GM18951 (cell line): ENCODE measurements at regions not wholly inside any gene's neighbourhood (a gene's known extent, or its start where the extent isn't known, plus 50 kb on each side); places are given as distances from the start of the nearest gene placed in this dataset.
"Not testable (repeated sequence)": the region's sequence is repeated elsewhere in the genome, so short reads cannot be mapped to it uniquely, and the experiment has no call there.

Source experiments
- POLR2A ChIP-seq: IDR thresholded peaks from 4 replicates; pipeline ENCODE4 v1.6.1; 2011; ENCODE audit warnings: mild to moderate bottlenecking; ENCODE audit not compliant: insufficient read length, insufficient read depth; ENCODE audit errors: extremely low read depth
- in situ Hi-C: fragments of 300-500 bp; cut with MboI; formaldehyde crosslinking; loops from one replicate; pipeline ENCODE4 v1.12.0; 2022; ENCODE audit warnings: low sequenced_read_pairs, mixed read lengths, inconsistent platforms; ENCODE audit not compliant: unreplicated experiment

DNA sequence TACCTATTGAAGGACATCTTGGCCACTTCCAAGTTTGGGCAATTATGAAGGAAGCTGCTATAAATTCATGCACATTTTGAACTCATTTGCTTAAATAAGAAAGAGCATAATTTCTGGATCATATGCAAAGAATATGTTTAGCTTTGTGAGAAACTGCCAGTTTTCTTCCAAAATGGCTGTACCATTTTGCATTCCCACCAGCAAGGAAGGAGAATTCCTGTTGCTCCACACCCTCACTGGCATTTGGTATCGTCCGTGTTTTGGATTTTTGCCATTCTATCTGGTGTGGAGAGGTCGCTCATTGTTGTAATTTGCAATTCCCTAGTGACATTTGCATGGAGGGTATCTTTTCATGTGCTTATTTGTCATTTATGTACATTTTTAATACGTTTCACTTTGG lies 339.3 kb downstream of the DAD1 start:
- in situ Hi-C loops = no loop called here
- no peak for TF ChIP-seq POLR2A

DNA sequence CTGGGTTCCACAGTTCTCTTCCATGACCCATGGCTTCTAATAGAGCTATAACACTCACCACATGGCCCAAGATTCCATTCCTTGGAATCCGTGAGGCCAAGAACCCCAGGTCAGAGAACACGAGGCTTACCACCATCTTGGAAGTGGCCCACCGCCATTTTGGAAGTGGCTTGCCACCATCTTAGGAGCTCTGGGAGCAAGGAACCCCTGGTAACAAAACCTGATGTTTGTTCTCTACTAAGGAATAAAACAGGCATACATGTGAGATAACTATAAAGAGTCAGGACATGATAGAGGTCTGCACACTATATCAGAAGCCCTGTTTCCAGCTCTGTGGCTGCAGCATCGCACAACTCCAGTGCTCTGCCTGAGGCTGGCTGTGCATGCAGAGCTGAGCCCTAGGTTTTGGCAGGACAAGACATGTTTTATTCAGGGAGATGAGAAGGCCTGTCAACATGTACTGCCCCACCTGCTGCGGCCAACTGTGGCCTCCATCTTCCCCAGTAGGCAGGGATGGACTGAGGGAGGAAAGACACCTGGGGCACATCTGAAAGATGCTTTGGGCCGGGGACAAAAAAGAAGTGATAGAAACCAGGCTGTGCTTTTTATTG lies 344.9 kb downstream of the DAD1 start:
- in situ Hi-C loops = no loop called here
- no peak for TF ChIP-seq POLR2A

DNA sequence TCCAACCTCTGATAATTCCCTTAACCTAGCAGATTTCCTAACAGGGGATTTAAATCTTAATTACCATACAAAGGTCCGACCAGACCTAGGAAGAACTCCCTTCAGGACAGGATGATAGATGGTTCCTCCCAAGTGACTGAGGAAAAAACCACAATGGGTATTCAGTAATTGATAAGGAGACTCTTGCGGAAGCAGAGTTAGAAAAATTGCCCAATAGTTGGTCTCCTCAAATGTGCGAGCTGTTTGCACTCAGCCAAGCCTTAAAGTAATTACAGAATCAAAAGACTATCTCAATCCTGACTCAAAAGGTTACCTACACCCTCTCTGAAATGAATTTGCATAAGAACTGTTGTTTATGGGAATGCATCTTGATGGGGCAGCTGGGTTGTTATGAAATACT lies 350.7 kb downstream of the DAD1 start:
- in situ Hi-C loops = not testable (repeated sequence)

DNA sequence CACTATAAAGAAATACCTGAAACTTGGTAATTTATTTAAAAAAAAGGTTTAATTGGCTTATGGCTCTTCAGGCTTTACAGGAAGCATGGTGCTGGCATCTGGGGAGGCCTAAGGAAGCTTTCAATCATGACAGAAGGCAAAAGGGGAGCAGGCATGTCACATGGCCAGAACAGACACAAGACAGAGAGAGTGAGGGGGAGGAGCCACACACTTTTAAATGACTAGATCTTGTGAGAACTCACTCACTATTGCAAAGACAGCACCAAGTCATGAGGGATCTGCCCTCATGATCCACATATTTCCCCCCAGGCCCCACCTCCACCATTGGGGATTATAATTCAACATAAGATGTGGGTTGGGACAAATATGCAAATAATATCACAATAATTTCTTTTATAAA lies 355.6 kb downstream of the DAD1 start:
- TF ChIP-seq POLR2A = no peak
- in situ Hi-C loops = no loop called here

GRCh38 chr14:22232933-22233332 lies 356.1 kb downstream of the DAD1 start:
- in situ Hi-C loops = no loop called here
- no peak for TF ChIP-seq POLR2A

DNA sequence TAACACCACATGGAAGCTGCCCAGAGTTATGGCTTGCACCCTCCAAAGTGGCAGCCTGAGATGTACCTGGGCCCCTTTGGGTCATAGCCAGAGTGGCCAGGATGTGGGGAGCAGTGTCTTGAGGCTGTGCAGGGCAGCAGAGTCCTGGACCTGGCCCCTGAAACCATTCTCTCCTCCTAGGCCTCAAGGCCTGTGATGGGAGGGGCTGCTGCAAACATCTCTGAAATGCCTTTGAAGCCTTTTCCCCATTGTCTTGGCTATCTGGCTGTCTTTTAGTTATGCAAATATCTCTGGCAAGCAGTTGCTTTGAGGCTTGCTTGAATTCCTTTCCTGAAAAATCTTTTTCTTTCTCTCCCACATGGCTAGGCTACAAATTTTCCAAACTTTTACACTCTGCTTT lies 356.5 kb downstream of the DAD1 start:
- TF ChIP-seq POLR2A = no peak
- in situ Hi-C loops = no loop called here

DNA sequence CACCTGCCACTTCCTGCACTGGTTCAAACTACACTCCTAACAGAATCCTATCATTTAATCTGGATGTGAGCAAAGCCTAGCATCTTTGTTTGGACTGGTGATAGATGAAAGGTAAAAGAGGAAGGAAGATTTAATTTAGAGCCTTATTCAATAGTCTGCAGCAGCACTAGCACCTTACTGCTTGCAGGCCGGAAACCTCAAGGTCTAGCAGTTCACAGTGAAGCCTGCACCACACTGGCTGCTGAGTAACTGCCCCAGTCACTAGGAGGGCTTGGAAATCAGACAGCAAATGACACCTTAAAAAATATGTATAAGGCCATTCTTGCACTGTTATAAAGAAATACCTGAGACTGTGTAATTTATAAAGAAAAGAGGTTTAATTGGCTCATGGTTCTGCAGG lies 358.0 kb downstream of the DAD1 start:
- no peak for TF ChIP-seq POLR2A
- in situ Hi-C loops = no loop called here

DNA sequence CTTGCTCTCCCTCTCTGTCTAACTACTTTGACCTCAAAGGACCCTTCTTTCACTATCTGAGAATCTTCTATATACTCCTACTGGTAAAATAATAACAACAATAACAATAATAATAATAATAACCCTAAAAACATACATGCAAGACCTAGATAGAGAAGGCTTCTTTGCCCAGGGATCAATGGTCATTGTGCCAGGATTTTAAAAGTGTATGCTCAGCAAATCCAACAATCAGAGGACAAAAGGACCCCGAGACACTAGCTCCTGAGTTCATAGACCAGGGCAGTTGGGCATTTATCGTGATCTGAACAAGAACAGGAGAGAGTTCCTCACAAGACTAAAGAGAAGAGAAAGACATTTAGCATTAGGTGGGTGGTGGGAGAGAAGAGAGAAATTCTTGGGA lies 358.5 kb downstream of the DAD1 start:
- in situ Hi-C loops = no loop called here
- no peak for TF ChIP-seq POLR2A

GRCh38 chr14:22227084-22227483 lies 361.9 kb downstream of the DAD1 start:
- TF ChIP-seq POLR2A = no peak

GRCh38 chr14:22226381-22226780 lies 362.6 kb downstream of the DAD1 start:
- TF ChIP-seq POLR2A = no peak
- in situ Hi-C loops = no loop called here

More at GRCh38 chr14:22227084-22227483, 361.9 kb downstream of the DAD1 start:
- in situ Hi-C loops = no loop called here

GRCh38 chr14:22225516-22226140 lies 363.4 kb downstream of the DAD1 start:
- in situ Hi-C loops = no loop called here
- no peak for TF ChIP-seq POLR2A

- in situ Hi-C loops = no loop called here
- no peak for TF ChIP-seq POLR2A
These were observed 367.5 kb downstream of the DAD1 start for GRCh38 chr14:22221508-22221907.

GRCh38 chr14:22220427-22220826 lies 368.6 kb downstream of the DAD1 start:
- in situ Hi-C loops = no loop called here
- no peak for TF ChIP-seq POLR2A

- in situ Hi-C loops = no loop called here
- no peak for TF ChIP-seq POLR2A
These were observed 370.3 kb downstream of the DAD1 start for GRCh38 chr14:22218728-22219127.

DNA sequence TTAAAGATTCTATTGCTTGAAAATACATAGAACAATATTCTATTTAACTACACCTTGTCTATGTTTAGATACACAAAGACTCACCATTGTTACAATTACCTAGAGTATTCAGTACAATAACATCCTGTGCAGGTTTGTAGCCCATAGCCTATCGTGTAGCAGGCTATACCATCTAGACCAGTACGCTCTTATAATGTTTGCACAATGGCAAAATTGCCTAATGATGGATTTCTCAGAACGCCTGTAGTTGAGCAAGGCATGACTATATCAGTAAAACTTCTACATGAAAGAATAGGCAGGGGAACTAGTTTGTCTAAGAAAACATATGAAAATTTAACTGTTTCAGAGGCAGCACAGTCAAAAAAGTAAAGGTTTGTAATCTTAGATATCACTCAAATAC lies 375.9 kb downstream of the DAD1 start:
- TF ChIP-seq POLR2A = no peak
- in situ Hi-C loops = no loop called here
